ENCODE measurements at regions not wholly inside any gene's neighbourhood (a gene's known extent, or its start where the extent isn't known, plus 50 kb on each side); places are given as distances from the start of the nearest gene placed in this dataset.

- no peak for TF ChIP-seq CTCF (conservative IDR thresholded peaks at IDR 0.05; ENCODE audit: low read depth, low read length)
- no peak for TF ChIP-seq EZH2 (IDR thresholded peaks at IDR 0.05; ENCODE audit: low read length, unreplicated experiment)
- TF ChIP-seq EZH2phosphoT487 (IDR thresholded peaks at IDR 0.05; ENCODE audit: borderline replicate concordance, low read length) = no peak
These were observed 1561.3 kb upstream of the GOT2 start for GRCh38 chr16:60295451-60295850.

Measured in PC-3 (cell line).